ENCODE measurements at regions not wholly inside any gene's neighbourhood (a gene's known extent, or its start where the extent isn't known, plus 50 kb on each side); places are given as distances from the start of the nearest gene placed in this dataset.

GRCh38 chr5:2499917-2500316 lies 251.6 kb downstream of the IRX2 start:
- Mint-ChIP-seq H3K27me3 (ENCODE audit: low read depth) (no peaks in the 10 kb centered on the region), H3K27ac (no peak overlapping the region), H3K36me3 (no peaks in the 10 kb centered on the region), H3K4me1 (no peaks in the 10 kb centered on the region), H3K9me3 (peaks cover 40% of the 10 kb centered on the region), H3K4me3 (no peak overlapping the region)
- TF ChIP-seq CTCF (IDR thresholded peaks at IDR 0.05; ENCODE audit: unreplicated experiment): no peak
- no peak for DNase-seq (ENCODE audit: low spot score in 2 of 2, unreplicated experiment in 2 of 2)

- H3K4me3 Mint-ChIP-seq: no peak overlapping the region
- H3K9me3 Mint-ChIP-seq: peaks cover 27% of the 10 kb centered on the region
- H3K27ac Mint-ChIP-seq: no peak overlapping the region
- H3K4me1 Mint-ChIP-seq: no peaks in the 10 kb centered on the region
- H3K36me3 Mint-ChIP-seq: no peaks in the 10 kb centered on the region
- TF ChIP-seq CTCF (IDR thresholded peaks at IDR 0.05; ENCODE audit: unreplicated experiment): no peak
- DNase-seq (ENCODE audit: low spot score in 2 of 2, unreplicated experiment in 2 of 2): no peak
- no peaks in the 10 kb centered on the region for H3K27me3 Mint-ChIP-seq (ENCODE audit: low read depth)
These were observed 254.6 kb downstream of the IRX2 start for GRCh38 chr5:2496891-2497290.

- no peak for TF ChIP-seq CTCF (IDR thresholded peaks at IDR 0.05; ENCODE audit: unreplicated experiment)
- Mint-ChIP-seq H3K27ac (no peak overlapping the region), H3K27me3 (ENCODE audit: low read depth) (no peaks in the 10 kb centered on the region), H3K36me3 (no peaks in the 10 kb centered on the region), H3K4me1 (no peaks in the 10 kb centered on the region), H3K4me3 (no peak overlapping the region), H3K9me3 (peaks cover 28% of the 10 kb centered on the region)
- no peak for DNase-seq (ENCODE audit: low spot score in 2 of 2, unreplicated experiment in 2 of 2)
These were observed 255.4 kb downstream of the IRX2 start for GRCh38 chr5:2496126-2496525.

GRCh38 chr5:2493356-2493755 lies 258.1 kb downstream of the IRX2 start:
- peaks cover 14% of the 10 kb centered on the region for H3K9me3 Mint-ChIP-seq
- no peaks in the 10 kb centered on the region for H3K27me3 Mint-ChIP-seq (ENCODE audit: low read depth)
- TF ChIP-seq CTCF (IDR thresholded peaks at IDR 0.05; ENCODE audit: unreplicated experiment): no peak
- H3K36me3 Mint-ChIP-seq: no peaks in the 10 kb centered on the region
- H3K27ac Mint-ChIP-seq: no peak overlapping the region
- H3K4me1 Mint-ChIP-seq: no peaks in the 10 kb centered on the region
- no peak for DNase-seq (ENCODE audit: low spot score in 2 of 2, unreplicated experiment in 2 of 2)
- H3K4me3 Mint-ChIP-seq: no peak overlapping the region

GRCh38 chr5:2492476-2492875 lies 259.0 kb downstream of the IRX2 start:
- no peak for TF ChIP-seq CTCF (IDR thresholded peaks at IDR 0.05; ENCODE audit: unreplicated experiment)
- Mint-ChIP-seq H3K36me3 (no peaks in the 10 kb centered on the region), H3K27ac (no peak overlapping the region)

GRCh38 chr5:2491846-2492245 lies 259.6 kb downstream of the IRX2 start:
- DNase-seq (ENCODE audit: low spot score in 2 of 2, unreplicated experiment in 2 of 2): no peak
- H3K27me3 Mint-ChIP-seq (ENCODE audit: low read depth): no peaks in the 10 kb centered on the region
- no peak for TF ChIP-seq CTCF (IDR thresholded peaks at IDR 0.05; ENCODE audit: unreplicated experiment)
- H3K4me1 Mint-ChIP-seq: no peaks in the 10 kb centered on the region
- no peak overlapping the region for H3K27ac Mint-ChIP-seq
- H3K36me3 Mint-ChIP-seq: no peaks in the 10 kb centered on the region
- peaks cover 14% of the 10 kb centered on the region for H3K9me3 Mint-ChIP-seq
- no peak overlapping the region for H3K4me3 Mint-ChIP-seq

More at GRCh38 chr5:2492476-2492875, 259.0 kb downstream of the IRX2 start:
- H3K27me3 Mint-ChIP-seq (ENCODE audit: low read depth): no peaks in the 10 kb centered on the region
- no peaks in the 10 kb centered on the region for H3K4me1 Mint-ChIP-seq
- H3K9me3 Mint-ChIP-seq: peaks cover 14% of the 10 kb centered on the region
- no peak for DNase-seq (ENCODE audit: low spot score in 2 of 2, unreplicated experiment in 2 of 2)
- no peak overlapping the region for H3K4me3 Mint-ChIP-seq
